Common myeloid progenitor, CD34-positive (primary cell): ENCODE measurements at regions not wholly inside any gene's neighbourhood (a gene's known extent, or its start where the extent isn't known, plus 50 kb on each side); places are given as distances from the start of the nearest gene placed in this dataset.

Experiments
- CTCF ChIA-PET: fragments of 350-600 bp; sonication (Branson Sonifier 250); formaldehyde crosslinking; loops from one replicate; lab custom pipeline; 2021; ENCODE audit warnings: antibody characterized with exemption; lab: Charles Lee
- POLR2A ChIA-PET: fragments of 350-600 bp; sonication (Branson Sonifier 250); formaldehyde crosslinking; loops from one replicate; lab custom pipeline; 2021; ENCODE audit warnings: antibody characterized with exemption; lab: Charles Lee
- DNase-seq, 3 donors: peaks; one replicate each; pipeline versions ENCODE4 v3.0.0 to v3.0.0-alpha.2; 2013
- H3K27ac ChIP-seq, 2 experiments: 1 replicate in 1 of 2; 2 replicates in 1 of 2; pipeline ENCODE4 v1.7.0; 2013; ENCODE audit warnings: inconsistent platforms in 2 of 2, low read length in 2 of 2, mild to moderate bottlenecking in 2 of 2, low read depth in 1 of 2, moderate library complexity in 1 of 2; ENCODE audit not compliant: severe bottlenecking in 2 of 2, insufficient read depth in 1 of 2, poor library complexity in 1 of 2
- H3K27me3 ChIP-seq, 5 experiments: replicated peaks in 2 of 5; 1 replicate in 3 of 5; 2 replicates in 2 of 5; pipeline versions ENCODE4 v1.6.1 to v1.7.0; 2013; ENCODE audit warnings: low read length in 4 of 5, mild to moderate bottlenecking in 2 of 5, moderate library complexity in 2 of 5, inconsistent platforms in 1 of 5; ENCODE audit not compliant: insufficient read depth in 5 of 5, control insufficient read depth in 4 of 5
- H3K36me3 ChIP-seq, 4 experiments: 1 replicate in 2 of 4; 2 replicates in 2 of 4; pipeline versions ENCODE4 v1.6.1 to v1.7.0; 2013; ENCODE audit warnings: low read length in 3 of 4, control low read depth in 1 of 4, mild to moderate bottlenecking in 1 of 4; ENCODE audit not compliant: control insufficient read depth in 4 of 4, insufficient read depth in 4 of 4
- H3K4me1 ChIP-seq, 4 experiments: 1 replicate in 3 of 4; 2 replicates in 1 of 4; pipeline versions ENCODE4 v1.6.1 to v1.7.1; 2013; ENCODE audit warnings: low read length in 3 of 4, mild to moderate bottlenecking in 3 of 4, control low read depth in 1 of 4, inconsistent platforms in 1 of 4, moderate library complexity in 1 of 4; ENCODE audit not compliant: control insufficient read depth in 4 of 4, insufficient read depth in 4 of 4; ENCODE audit errors: control extremely low read depth in 1 of 4
- H3K4me3 ChIP-seq, 7 experiments: 1 replicate in 4 of 7; 2 replicates in 3 of 7; pipeline versions ENCODE4 v1.5.1 to v1.7.0; 2013; ENCODE audit warnings: mild to moderate bottlenecking in 7 of 7, low read length in 6 of 7, moderate library complexity in 6 of 7, inconsistent platforms in 2 of 7, low read depth in 2 of 7, control low read depth in 1 of 7; ENCODE audit not compliant: insufficient read depth in 4 of 7, control insufficient read depth in 1 of 7; ENCODE audit errors: extremely low read depth in 1 of 7
- H3K9me3 ChIP-seq, 5 experiments: 1 replicate in 4 of 5; 2 replicates in 1 of 5; pipeline versions ENCODE4 v1.6.1 to v1.7.1; 2013; ENCODE audit warnings: low read length in 4 of 5, mild to moderate bottlenecking in 2 of 5, inconsistent platforms in 1 of 5, low read depth in 1 of 5, moderate library complexity in 1 of 5; ENCODE audit not compliant: control insufficient read depth in 4 of 5, insufficient read depth in 2 of 5; ENCODE audit errors: control extremely low read depth in 1 of 5
- WGBS: methylation state at CpG from one replicate; pipeline ENCODE4 v1.1.5; 2013; ENCODE audit not compliant: insufficient coverage; 5-methylcytosine and 5-hydroxymethylcytosine counted together

- ChIA-PET CTCF (interaction anchor here (0.7 to 7.9 kb wide), 6 partner anchors 9 to 121 kb away, joined by 3 to 80 read pairs (median 7); no protein-coding TSS in a partner anchor), POLR2A (interaction anchor here (1.0 kb wide), 1 partner anchor 96 kb away, joined by 7 read pairs; no protein-coding TSS in a partner anchor)
- H3K4me1 ChIP-seq, result peaks cover 0 to 12% (median 10%) of the 10 kb centered on the region in 4 experiments
- no peak overlapping the region for H3K27ac ChIP-seq
- no peaks in the 10 kb centered on the region for H3K36me3 ChIP-seq
- peaks cover 0 to 4% (median 0%) of the 10 kb centered on the region in 5 experiments for H3K27me3 ChIP-seq
- H3K9me3 ChIP-seq, result peaks cover 3 to 31% (median 13%) of the 10 kb centered on the region in 5 experiments
- peak; percentile 34 to 79 (median 74) for DNase-seq
- H3K4me3 ChIP-seq, result no peak overlapping the region
- 72% methylated on average over 8 of the region's 10 CpGs for WGBS
Observed at GRCh38 chr1:181159451-181160140, 71.1 kb downstream of the IER5 start.

DNA sequence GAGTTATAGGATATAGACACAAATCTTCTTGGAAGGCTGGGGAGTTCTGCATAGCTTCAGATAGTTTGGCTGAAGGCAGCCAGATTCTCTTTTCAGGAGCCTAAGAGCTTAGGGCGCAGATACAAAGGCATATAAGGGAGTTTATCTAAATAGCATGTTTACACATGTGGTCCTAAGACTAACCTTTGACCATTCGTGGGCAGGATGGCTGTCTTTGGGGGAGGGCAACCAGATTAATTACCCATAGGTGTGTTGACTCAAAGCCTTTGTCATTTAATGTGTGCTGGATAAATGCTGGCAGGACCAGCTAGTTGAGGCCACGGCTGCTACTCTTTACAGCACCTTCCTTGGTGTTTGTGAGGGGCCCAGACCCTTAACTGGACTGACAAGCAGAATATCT lies 71.8 kb downstream of the IER5 start:
- Histone ChIP-seq H3K4me1 (peaks cover 0 to 12% (median 10%) of the 10 kb centered on the region in 4 experiments), H3K27ac (no peak overlapping the region), H3K4me3 (no peak overlapping the region), H3K36me3 (no peaks in the 10 kb centered on the region), H3K9me3 (peaks cover 3 to 38% (median 14%) of the 10 kb centered on the region in 5 experiments), H3K27me3 (peaks cover 0 to 4% (median 0%) of the 10 kb centered on the region in 5 experiments)
- CTCF ChIA-PET, result interaction anchor here (0.9 to 7.9 kb wide), 5 partner anchors 19 to 122 kb away, joined by 3 to 80 read pairs (median 10); no protein-coding TSS in a partner anchor
- 90% methylated on average over 2 of the region's 3 CpGs for WGBS
- POLR2A ChIA-PET, result interaction anchor here (1.0 kb wide), 1 partner anchor 97 kb away, joined by 7 read pairs; no protein-coding TSS in a partner anchor
- no peak for DNase-seq

DNA sequence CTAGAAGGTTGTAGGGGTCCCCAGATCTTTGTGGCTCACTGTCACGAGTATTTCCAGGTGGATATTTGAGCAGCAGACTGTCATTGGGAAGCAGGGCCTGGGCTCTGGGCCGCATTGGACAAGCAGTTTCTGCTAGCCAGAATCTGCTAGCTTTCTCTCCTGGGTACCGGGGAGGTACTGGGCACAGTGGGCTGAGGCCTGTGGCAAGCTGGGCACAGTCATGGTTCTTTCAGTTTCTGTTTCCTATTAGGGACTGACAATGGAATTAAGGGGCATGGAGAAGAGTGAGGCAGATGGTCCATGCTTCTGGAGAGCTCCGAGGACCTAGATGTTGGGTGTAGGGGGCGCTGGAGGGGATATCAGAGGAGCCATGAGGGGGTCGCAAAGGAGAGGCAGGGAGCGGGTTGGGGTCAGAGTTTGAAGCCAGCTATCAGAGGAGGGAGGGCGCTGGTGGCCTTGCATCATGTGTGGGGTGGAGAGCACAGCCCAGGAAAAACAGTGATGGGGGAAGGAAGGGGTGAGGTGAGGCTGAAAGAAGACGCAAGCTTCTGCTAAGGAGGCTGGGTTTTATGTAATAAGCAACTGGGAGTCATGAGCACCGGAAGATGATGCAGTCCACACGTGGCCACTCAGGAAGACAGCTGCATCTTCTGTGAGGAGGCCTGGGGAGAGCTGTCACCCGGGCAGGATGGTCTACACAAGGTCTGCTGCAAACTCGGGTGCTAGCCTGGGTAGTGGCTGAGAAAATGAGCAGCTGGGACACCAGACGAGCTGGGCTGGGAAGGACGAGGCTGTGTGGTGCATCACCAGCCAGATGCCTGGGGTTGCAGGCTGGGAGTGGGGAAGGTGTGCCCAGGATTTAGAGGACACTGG lies 72.7 kb downstream of the IER5 start:
- no peak overlapping the region for H3K27ac ChIP-seq
- H3K4me3 ChIP-seq, result no peak overlapping the region
- peaks cover 3 to 38% (median 14%) of the 10 kb centered on the region in 5 experiments for H3K9me3 ChIP-seq
- H3K27me3 ChIP-seq, result peaks cover 0 to 4% (median 0%) of the 10 kb centered on the region in 5 experiments
- no peaks in the 10 kb centered on the region for H3K36me3 ChIP-seq
- H3K4me1 ChIP-seq, result peaks cover 0 to 13% (median 10%) of the 10 kb centered on the region in 4 experiments
- ChIA-PET POLR2A (no interaction called here), CTCF (interaction anchor here (1.6 to 7.9 kb wide), 5 partner anchors 9 to 123 kb away, joined by 3 to 80 read pairs (median 20); no protein-coding TSS in a partner anchor)
- 93% methylated on average over 13 of the region's 15 CpGs for WGBS
- no peak for DNase-seq

DNA sequence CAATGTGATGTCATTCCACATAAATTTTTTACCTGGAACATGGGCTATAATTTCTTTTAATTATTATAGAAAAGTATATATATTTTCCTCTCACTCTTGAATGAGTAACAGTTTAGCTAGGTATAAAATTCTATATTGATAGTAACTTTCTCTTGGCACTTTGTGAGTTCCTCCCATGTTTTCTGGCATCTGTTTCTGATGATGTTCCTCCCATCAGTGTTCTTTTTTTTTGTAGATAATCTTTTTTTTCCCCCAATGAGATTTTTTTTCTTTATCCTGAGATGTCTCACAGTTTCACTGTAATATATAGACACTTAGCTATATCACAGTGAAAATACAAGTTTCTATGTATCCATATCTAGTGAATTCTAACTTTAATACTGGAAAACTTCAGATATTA lies 75.2 kb downstream of the IER5 start:
- Histone ChIP-seq H3K9me3 (peaks cover 3 to 34% (median 14%) of the 10 kb centered on the region in 5 experiments), H3K4me1 (peaks cover 0 to 16% (median 8%) of the 10 kb centered on the region in 4 experiments), H3K4me3 (no peak overlapping the region), H3K27me3 (peaks cover 0 to 6% (median 0%) of the 10 kb centered on the region in 5 experiments), H3K36me3 (no peaks in the 10 kb centered on the region), H3K27ac (no peak overlapping the region)
- ChIA-PET POLR2A (no interaction called here), CTCF (interaction anchor here (0.6 to 7.9 kb wide), 11 partner anchors 11 to 291 kb away, joined by 3 to 80 read pairs (median 3); no protein-coding TSS in a partner anchor)
- DNase-seq, result no peak

- no peak overlapping the region for H3K27ac ChIP-seq
- peak; percentile 79 to 90 (median 89) for DNase-seq
- no peaks in the 10 kb centered on the region for H3K36me3 ChIP-seq
- CTCF ChIA-PET, result interaction anchor here (0.8 to 7.9 kb wide), 25 partner anchors 11 to 646 kb away, joined by 3 to 80 read pairs (median 5); no protein-coding TSS in a partner anchor
- peaks cover 3 to 32% (median 14%) of the 10 kb centered on the region in 5 experiments for H3K9me3 ChIP-seq
- POLR2A ChIA-PET, result no interaction called here
- H3K4me3 ChIP-seq, result no peak overlapping the region
- peaks cover 0 to 4% (median 0%) of the 10 kb centered on the region in 4 experiments for H3K4me1 ChIP-seq
- H3K27me3 ChIP-seq, result peaks cover 0 to 6% (median 0%) of the 10 kb centered on the region in 5 experiments
- 54% methylated on average over 10 of the region's 14 CpGs for WGBS
Observed at GRCh38 chr1:181166377-181167196, 78.1 kb downstream of the IER5 start.

DNA sequence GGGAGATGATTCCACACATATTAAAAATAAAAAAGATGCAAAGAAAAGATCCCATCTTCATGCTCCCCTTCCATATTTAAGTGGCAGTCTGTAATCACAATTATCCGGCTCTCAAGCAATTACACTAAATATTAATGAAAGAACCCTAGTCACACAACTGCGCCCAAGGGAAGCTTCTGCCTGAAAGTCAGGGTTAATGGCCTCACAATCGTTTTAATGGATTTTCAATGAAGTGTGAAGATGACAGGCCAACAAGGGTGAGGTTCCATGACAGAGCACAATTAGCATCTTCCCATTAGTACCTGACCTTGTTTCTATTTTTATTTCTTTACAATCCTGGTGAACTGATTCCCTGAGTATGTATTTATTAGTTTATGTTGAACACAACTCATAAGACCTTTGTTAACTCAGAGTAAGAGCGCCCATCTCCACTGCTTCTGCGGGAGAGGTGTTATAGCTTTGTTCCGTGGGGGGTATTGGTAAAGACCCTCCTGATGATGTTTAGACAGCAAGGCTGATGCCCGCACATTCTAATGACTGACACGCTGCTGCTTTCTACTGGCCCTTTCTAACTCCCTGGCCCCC lies 80.9 kb downstream of the IER5 start:
- Histone ChIP-seq H3K27ac (no peak overlapping the region), H3K27me3 (peaks cover 0 to 6% (median 0%) of the 10 kb centered on the region in 5 experiments), H3K4me3 (no peak overlapping the region), H3K4me1 (peaks cover 0 to 4% (median 0%) of the 10 kb centered on the region in 4 experiments), H3K36me3 (no peaks in the 10 kb centered on the region), H3K9me3 (peaks cover 0 to 24% (median 12%) of the 10 kb centered on the region in 5 experiments)
- 76% methylated on average over 5 of the region's 8 CpGs for WGBS
- ChIA-PET CTCF (interaction anchor here (1.5 to 3.3 kb wide), 5 partner anchors 16 to 130 kb away, joined by 3 to 20 read pairs (median 11); no protein-coding TSS in a partner anchor), POLR2A (no interaction called here)
- no peak for DNase-seq
